ENCODE measurements at regions not wholly inside any gene's neighbourhood (a gene's known extent, or its start where the extent isn't known, plus 50 kb on each side); places are given as distances from the start of the nearest gene placed in this dataset.

DNA sequence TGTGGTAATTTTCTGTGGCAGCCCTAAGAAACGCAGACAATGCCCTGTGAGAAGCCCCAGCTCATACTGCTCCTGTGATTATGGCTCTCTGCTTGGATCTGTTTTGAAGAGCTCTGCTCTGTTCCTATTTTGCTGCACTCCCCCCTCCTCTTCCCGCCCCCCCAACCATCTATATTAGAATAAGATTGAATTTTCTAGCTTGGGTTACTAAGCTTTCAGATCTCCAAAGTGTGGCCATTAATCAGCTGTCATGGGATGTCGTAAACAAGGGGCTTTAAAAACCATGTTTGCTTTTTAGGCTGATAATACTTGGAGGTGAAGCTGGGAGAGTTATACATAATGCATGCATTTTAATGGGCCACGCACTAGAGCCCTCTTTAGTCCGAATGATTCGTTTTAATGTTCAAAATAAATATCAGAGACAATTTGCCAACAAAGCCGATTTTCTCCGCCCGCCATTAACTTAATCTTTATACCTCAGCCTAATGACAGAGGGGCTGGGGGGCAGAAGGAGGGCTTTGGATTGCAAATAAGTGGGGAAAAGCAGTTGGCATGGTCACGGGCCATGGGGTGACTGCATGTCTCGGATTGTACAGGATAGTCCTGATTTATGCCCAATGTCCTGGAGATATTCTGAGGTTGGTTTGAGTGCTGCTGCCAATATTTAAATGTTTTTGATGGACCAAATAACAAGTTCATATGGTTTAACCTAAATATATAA, 165.5 kb downstream of the RPS24 start:
- TF ChIP-seq POLR2A (IDR thresholded peaks at IDR 0.05), result no peak
- no peaks in the 10 kb centered on the region for H3K9me3 ChIP-seq
- no peaks in the 10 kb centered on the region for H3K36me3 ChIP-seq
- no peak overlapping the region for H3K27ac ChIP-seq
- intact Hi-C loops (cut with DNase I), result no loop called here
- no peak overlapping the region for H3K4me3 ChIP-seq (replicated peaks in 1 of 3)
- H3K4me1 ChIP-seq, result peaks cover 0 to 1% of the 10 kb centered on the region in 2 donors
- whole genome bisulfite sequencing, 2 donors, result 88 to 92% methylated on average over 11 of the region's 11 CpGs
- H3K27me3 ChIP-seq, result no peaks in the 10 kb centered on the region
- no peak for DNase-seq

DNA sequence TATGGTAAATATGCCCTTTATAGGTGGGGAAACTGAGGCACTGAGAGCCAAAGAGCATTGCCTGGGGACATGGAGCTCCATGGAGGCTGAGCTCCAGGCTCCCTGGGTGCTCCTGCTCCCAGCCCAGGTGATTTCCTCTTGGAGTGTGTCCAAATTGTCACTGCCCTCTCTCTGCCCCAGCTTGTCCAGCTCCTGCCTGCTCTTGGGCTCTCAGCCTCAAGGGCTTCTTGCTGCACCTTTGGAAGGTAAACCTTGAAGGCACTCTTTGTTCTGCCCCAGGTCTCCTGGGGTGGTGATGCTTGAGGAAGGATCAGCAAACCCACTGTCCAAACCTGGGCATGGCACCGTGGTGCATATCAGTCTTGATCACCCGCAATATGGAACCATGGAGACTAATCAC, 166.1 kb downstream of the RPS24 start:
- 59 to 61% methylated on average over 2 of the region's 2 CpGs for WGBS, 2 donors
- Histone ChIP-seq H3K4me1 (peaks cover 0 to 7% of the 10 kb centered on the region in 2 donors), H3K36me3 (no peaks in the 10 kb centered on the region), H3K27me3 (no peaks in the 10 kb centered on the region), H3K9me3 (no peaks in the 10 kb centered on the region), H3K27ac (no peak overlapping the region), H3K4me3 (replicated peaks in 1 of 3) (no peak overlapping the region)
- intact Hi-C loops (cut with DNase I), result no loop called here
- peak in 1 of 2 donors; percentile 22 for DNase-seq
- TF ChIP-seq POLR2A (IDR thresholded peaks at IDR 0.05) (no peak), CTCF (IDR thresholded peaks at IDR 0.05) (no peak)

DNA sequence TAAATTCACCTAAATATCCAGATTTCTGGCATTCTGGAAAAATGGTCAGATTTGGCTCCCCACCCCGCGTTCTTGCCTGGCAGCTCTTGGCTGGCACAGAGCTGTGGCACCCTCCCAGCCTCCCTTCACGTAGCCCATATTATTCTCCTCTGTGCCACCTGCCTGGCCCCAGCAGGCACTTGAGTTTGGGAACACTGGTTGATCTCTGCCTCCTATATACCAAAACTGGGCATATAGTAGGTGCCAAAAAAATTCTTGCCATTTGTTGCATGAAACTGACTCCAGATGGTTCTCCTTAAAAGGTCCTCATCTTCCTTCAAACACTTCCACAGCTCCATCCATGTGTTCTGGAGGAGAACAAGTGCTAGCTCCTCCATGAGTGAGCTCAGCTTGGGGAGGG, 167.0 kb downstream of the RPS24 start:
- whole genome bisulfite sequencing, 2 donors, result 93 to 95% methylated on average over 3 of the region's 3 CpGs
- intact Hi-C loops (cut with DNase I), result no loop called here

GRCh38 chr10:78202386-78202785, 168.7 kb downstream of the RPS24 start:
- no peaks in the 10 kb centered on the region for H3K9me3 ChIP-seq
- WGBS, 2 donors, result 91% methylated on average over 4 of the region's 4 CpGs
- H3K27ac ChIP-seq, result no peak overlapping the region
- no peaks in the 10 kb centered on the region for H3K27me3 ChIP-seq
- H3K36me3 ChIP-seq, result no peaks in the 10 kb centered on the region
- TF ChIP-seq POLR2A (IDR thresholded peaks at IDR 0.05) (no peak), CTCF (IDR thresholded peaks at IDR 0.05) (no peak)
- intact Hi-C loops (cut with DNase I), result no loop called here
- H3K4me1 ChIP-seq, result peaks cover 0 to 7% of the 10 kb centered on the region in 2 donors
- DNase-seq, result no peak
- no peak overlapping the region for H3K4me3 ChIP-seq (replicated peaks in 1 of 3)

More for the DNA sequence above, 167.0 kb downstream of the RPS24 start:
- Histone ChIP-seq H3K27me3 (no peaks in the 10 kb centered on the region), H3K27ac (no peak overlapping the region), H3K4me3 (replicated peaks in 1 of 3) (no peak overlapping the region), H3K36me3 (no peaks in the 10 kb centered on the region), H3K9me3 (no peaks in the 10 kb centered on the region), H3K4me1 (peaks cover 0 to 7% of the 10 kb centered on the region in 2 donors)
- TF ChIP-seq CTCF (IDR thresholded peaks at IDR 0.05), result no peak
- no peak for TF ChIP-seq POLR2A (IDR thresholded peaks at IDR 0.05)
- no peak for DNase-seq

DNA sequence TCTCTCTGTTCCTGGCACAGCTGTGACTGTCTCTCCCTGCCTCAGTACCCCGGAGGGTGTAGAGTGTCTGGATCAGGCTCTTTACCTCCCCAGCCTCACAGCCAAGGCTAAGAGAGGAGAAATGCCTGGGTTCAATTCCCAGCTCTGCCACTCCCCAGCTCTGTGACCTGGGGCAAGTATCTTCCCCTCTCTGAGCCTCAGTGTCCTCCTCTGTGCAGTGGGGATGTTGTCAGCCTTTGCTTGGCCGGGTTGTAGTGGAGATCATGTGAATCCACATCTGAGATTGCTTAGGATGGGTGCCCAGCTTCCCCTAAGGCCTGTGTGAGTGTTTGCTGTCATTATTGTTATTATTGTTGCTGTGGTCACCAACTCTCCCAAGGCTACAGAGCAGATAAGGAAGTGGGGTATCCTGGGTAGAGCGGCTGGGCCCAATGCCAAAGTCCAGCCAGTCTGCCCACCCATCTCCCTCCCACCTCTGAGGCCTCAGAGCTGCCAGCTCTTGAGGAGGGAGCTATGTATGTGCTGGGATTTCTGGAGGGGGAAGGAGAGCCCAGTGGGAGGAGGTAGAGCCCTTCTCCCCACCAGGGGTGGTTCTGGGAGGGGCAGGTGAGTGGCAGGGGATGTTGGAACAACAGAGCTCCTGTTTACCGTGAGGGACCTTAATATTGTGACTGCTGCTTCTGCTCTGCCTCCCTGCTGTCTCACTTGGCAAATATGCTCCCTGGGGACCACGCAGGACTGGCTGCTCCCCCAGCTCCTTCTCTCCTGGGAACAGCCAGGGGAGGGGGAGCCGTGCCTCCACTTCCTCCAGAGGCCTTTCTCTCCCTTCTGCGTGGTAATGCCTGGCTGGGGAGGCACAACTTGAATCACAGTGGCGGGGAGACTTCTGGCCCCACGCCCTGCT, 170.5 kb downstream of the RPS24 start:
- DNase-seq, result peak; percentile 15 to 51
- H3K4me3 ChIP-seq (replicated peaks in 1 of 3), result no peak overlapping the region
- TF ChIP-seq POLR2A (IDR thresholded peaks at IDR 0.05) (no peak), CTCF (IDR thresholded peaks at IDR 0.05) (no peak)
- H3K4me1 ChIP-seq, result peaks cover 0 to 7% of the 10 kb centered on the region in 2 donors
- no peaks in the 10 kb centered on the region for H3K9me3 ChIP-seq
- H3K27me3 ChIP-seq, result no peaks in the 10 kb centered on the region
- WGBS, 2 donors, result 47 to 55% methylated on average over 7 to 9 of the region's 9 CpGs
- H3K27ac ChIP-seq, result no peak overlapping the region
- intact Hi-C loops (cut with DNase I), result no loop called here
- no peaks in the 10 kb centered on the region for H3K36me3 ChIP-seq

Measured in thyroid gland (tissue), 4 donors.